ENCODE measurements at regions not wholly inside any gene's neighbourhood (a gene's known extent, or its start where the extent isn't known, plus 50 kb on each side); places are given as distances from the start of the nearest gene placed in this dataset.

DNA sequence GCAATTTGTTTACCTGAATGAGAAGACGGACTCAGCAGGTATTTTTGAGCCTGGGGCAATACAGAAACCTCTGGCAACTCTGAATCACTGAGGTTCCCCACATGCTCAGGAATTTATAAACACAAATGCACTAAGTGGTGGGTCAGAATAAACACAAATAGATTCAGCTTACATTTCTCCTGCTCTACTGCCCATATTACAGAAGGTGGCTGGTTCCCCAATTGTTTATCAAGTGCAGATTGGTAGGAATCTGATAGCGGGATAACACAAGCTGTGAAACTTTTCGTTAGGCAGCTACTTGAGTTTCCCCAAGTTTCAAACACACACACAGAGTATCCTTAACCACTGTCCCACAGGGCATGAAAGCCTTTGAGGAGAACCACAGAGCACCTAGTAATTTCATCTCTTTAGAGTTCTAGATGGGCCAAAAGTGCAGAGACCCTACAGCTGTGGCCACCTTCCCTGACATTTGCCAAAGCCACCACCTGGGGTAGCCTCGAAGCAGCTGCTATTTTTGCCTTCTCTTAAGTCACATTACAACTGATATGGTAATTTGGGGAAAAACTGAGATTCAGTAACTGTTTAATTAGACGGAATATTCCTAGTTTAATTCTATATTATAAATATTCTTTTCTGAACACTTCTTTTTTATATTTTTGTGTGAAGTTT, 204.2 kb upstream of the PTCHD4 start:
- no peak for DNase-seq (ENCODE audit: low spot score)
- Mint-ChIP-seq H3K4me1 (ENCODE audit: low read depth) (no peaks in the 10 kb centered on the region), H3K27ac (ENCODE audit: unreplicated experiment) (no peak overlapping the region), H3K27me3 (ENCODE audit: low read depth) (no peaks in the 10 kb centered on the region), H3K36me3 (ENCODE audit: low read depth) (no peaks in the 10 kb centered on the region), H3K9me3 (ENCODE audit: low read depth) (no peaks in the 10 kb centered on the region), H3K4me3 (ENCODE audit: unreplicated experiment) (no peak overlapping the region)
- TF ChIP-seq, protein P1, sequence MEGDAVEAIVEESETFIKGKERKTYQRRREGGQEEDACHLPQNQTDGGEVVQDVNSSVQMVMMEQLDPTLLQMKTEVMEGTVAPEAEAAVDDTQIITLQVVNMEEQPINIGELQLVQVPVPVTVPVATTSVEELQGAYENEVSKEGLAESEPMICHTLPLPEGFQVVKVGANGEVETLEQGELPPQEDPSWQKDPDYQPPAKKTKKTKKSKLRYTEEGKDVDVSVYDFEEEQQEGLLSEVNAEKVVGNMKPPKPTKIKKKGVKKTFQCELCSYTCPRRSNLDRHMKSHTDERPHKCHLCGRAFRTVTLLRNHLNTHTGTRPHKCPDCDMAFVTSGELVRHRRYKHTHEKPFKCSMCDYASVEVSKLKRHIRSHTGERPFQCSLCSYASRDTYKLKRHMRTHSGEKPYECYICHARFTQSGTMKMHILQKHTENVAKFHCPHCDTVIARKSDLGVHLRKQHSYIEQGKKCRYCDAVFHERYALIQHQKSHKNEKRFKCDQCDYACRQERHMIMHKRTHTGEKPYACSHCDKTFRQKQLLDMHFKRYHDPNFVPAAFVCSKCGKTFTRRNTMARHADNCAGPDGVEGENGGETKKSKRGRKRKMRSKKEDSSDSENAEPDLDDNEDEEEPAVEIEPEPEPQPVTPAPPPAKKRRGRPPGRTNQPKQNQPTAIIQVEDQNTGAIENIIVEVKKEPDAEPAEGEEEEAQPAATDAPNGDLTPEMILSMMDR (IDR thresholded peaks at IDR 0.05) = no peak

DNA sequence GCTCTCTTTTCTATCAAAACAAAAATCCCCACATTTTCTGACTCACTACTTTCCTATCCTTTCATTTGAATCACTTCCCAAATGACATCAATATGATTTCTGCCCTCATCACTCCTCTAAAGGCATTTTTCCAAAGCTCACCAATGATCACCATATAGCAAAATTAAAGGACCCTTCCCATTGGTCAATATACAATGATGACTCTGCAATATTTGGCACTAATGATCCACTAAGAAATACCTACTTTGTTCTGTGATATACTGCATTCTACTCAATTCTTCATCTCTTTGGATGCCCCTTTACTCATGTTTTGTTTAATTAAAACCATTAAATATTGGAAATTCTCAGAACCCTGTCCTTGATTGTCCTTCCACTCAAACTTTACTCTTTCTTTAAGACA, 200.3 kb upstream of the PTCHD4 start:
- H3K27me3 Mint-ChIP-seq (ENCODE audit: low read depth) = no peaks in the 10 kb centered on the region
- no peak overlapping the region for H3K4me3 Mint-ChIP-seq (ENCODE audit: unreplicated experiment)
- TF ChIP-seq, protein P1 (IDR thresholded peaks at IDR 0.05) = no peak
- no peak overlapping the region for H3K27ac Mint-ChIP-seq (ENCODE audit: unreplicated experiment)
- DNase-seq (ENCODE audit: low spot score) = no peak
- H3K4me1 Mint-ChIP-seq (ENCODE audit: low read depth) = no peaks in the 10 kb centered on the region
- H3K9me3 Mint-ChIP-seq (ENCODE audit: low read depth) = no peaks in the 10 kb centered on the region
- no peaks in the 10 kb centered on the region for H3K36me3 Mint-ChIP-seq (ENCODE audit: low read depth)

DNA sequence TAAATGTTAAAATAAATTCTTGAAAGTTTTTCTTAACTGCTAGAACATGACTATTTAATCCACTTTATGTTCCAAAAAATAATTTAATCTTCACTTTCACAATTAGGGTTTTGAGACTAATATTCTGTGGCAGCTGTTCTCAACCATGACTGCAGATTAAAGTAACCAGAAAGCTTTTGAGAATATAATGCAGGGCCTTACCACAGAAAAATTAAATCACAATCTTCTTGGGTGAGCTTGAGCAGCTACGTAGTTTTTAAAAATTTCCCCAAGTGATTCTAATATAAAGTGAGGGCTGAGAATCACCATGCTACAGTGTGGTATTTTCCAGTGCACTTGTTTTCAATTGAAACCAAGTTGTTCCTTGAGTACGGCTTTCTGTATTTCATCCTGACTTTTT, 196.6 kb upstream of the PTCHD4 start:
- Mint-ChIP-seq H3K9me3 (ENCODE audit: low read depth) (peaks cover 11% of the 10 kb centered on the region), H3K4me3 (ENCODE audit: unreplicated experiment) (no peak overlapping the region), H3K27ac (ENCODE audit: unreplicated experiment) (no peak overlapping the region), H3K4me1 (ENCODE audit: low read depth) (no peaks in the 10 kb centered on the region), H3K27me3 (ENCODE audit: low read depth) (no peaks in the 10 kb centered on the region), H3K36me3 (ENCODE audit: low read depth) (no peaks in the 10 kb centered on the region)
- DNase-seq (ENCODE audit: low spot score) = no peak
- TF ChIP-seq, protein P1 (IDR thresholded peaks at IDR 0.05) = no peak

- peaks cover 19% of the 10 kb centered on the region for H3K9me3 Mint-ChIP-seq (ENCODE audit: low read depth)
- H3K27ac Mint-ChIP-seq (ENCODE audit: unreplicated experiment) = no peak overlapping the region
- no peak overlapping the region for H3K4me3 Mint-ChIP-seq (ENCODE audit: unreplicated experiment)
- TF ChIP-seq, protein P1 (IDR thresholded peaks at IDR 0.05) = no peak
- H3K4me1 Mint-ChIP-seq (ENCODE audit: low read depth) = no peaks in the 10 kb centered on the region
- no peaks in the 10 kb centered on the region for H3K36me3 Mint-ChIP-seq (ENCODE audit: low read depth)
- no peak for DNase-seq (ENCODE audit: low spot score)
- H3K27me3 Mint-ChIP-seq (ENCODE audit: low read depth) = no peaks in the 10 kb centered on the region
Measured at GRCh38 chr6:48290595-48290994, 179.6 kb upstream of the PTCHD4 start.

GRCh38 chr6:48289841-48290240, 178.8 kb upstream of the PTCHD4 start:
- Mint-ChIP-seq H3K27me3 (ENCODE audit: low read depth) (no peaks in the 10 kb centered on the region), H3K4me1 (ENCODE audit: low read depth) (no peaks in the 10 kb centered on the region), H3K36me3 (ENCODE audit: low read depth) (peaks cover 2% of the 10 kb centered on the region), H3K27ac (ENCODE audit: unreplicated experiment) (no peak overlapping the region), H3K9me3 (ENCODE audit: low read depth) (peaks cover 23% of the 10 kb centered on the region), H3K4me3 (ENCODE audit: unreplicated experiment) (no peak overlapping the region)
- no peak for DNase-seq (ENCODE audit: low spot score)
- TF ChIP-seq, protein P1 (IDR thresholded peaks at IDR 0.05) = no peak

Measured in chondrocyte (in vitro differentiated cells).